GM19467 (cell line): ENCODE measurements at regions not wholly inside any gene's neighbourhood (a gene's known extent, or its start where the extent isn't known, plus 50 kb on each side); places are given as distances from the start of the nearest gene placed in this dataset.

Source experiments
- ATAC-seq: cut with Tn5 transposase; IDR thresholded peaks from one replicate; pipeline ENCODE4 v1.9.1; 2021; ENCODE audit warnings: mild to moderate bottlenecking, moderate library complexity; ENCODE audit not compliant: unreplicated experiment

- ATAC-seq, result no peak
These were observed 86.7 kb upstream of the LINGO1 start for GRCh38 chr15:77719450-77719849.

- ATAC-seq, result no peak
These were observed 84.8 kb upstream of the LINGO1 start for GRCh38 chr15:77717333-77717990.

GRCh38 chr15:77716632-77717332 lies 84.1 kb upstream of the LINGO1 start:
- ATAC-seq, result no peak

- no peak for ATAC-seq
These were observed 83.1 kb upstream of the LINGO1 start for GRCh38 chr15:77715860-77716259.

- ATAC-seq, result no peak
These were observed 82.3 kb upstream of the LINGO1 start for GRCh38 chr15:77715051-77715450.

GRCh38 chr15:77714555-77714954 lies 81.8 kb upstream of the LINGO1 start:
- ATAC-seq, result no peak

- ATAC-seq, result no peak
These were observed 81.3 kb upstream of the LINGO1 start for GRCh38 chr15:77714023-77714422.

GRCh38 chr15:77713281-77713680 lies 80.6 kb upstream of the LINGO1 start:
- no peak for ATAC-seq

GRCh38 chr15:77712438-77712837 lies 79.7 kb upstream of the LINGO1 start:
- no peak for ATAC-seq

- no peak for ATAC-seq
These were observed 77.9 kb upstream of the LINGO1 start for GRCh38 chr15:77710637-77711036.

GRCh38 chr15:77710206-77710605 lies 77.5 kb upstream of the LINGO1 start:
- no peak for ATAC-seq

- no peak for ATAC-seq
These were observed 76.6 kb upstream of the LINGO1 start for GRCh38 chr15:77709135-77709886.

GRCh38 chr15:77706482-77707244 lies 74.0 kb upstream of the LINGO1 start:
- no peak for ATAC-seq

GRCh38 chr15:77702211-77702957 lies 69.7 kb upstream of the LINGO1 start:
- no peak for ATAC-seq

- ATAC-seq, result no peak
These were observed 65.8 kb upstream of the LINGO1 start for GRCh38 chr15:77698481-77698880.

- ATAC-seq, result no peak
These were observed 65.2 kb upstream of the LINGO1 start for GRCh38 chr15:77697893-77698292.

GRCh38 chr15:77696871-77697270 lies 64.2 kb upstream of the LINGO1 start:
- no peak for ATAC-seq

GRCh38 chr15:77695961-77696582 lies 63.4 kb upstream of the LINGO1 start:
- no peak for ATAC-seq

GRCh38 chr15:77695548-77695947 lies 62.8 kb upstream of the LINGO1 start:
- no peak for ATAC-seq

GRCh38 chr15:77693576-77693975 lies 60.9 kb upstream of the LINGO1 start:
- no peak for ATAC-seq
